HG03575 (cell line): ENCODE measurements at regions not wholly inside any gene's neighbourhood (a gene's known extent, or its start where the extent isn't known, plus 50 kb on each side); places are given as distances from the start of the nearest gene placed in this dataset.

ENCODE experiments used
- ATAC-seq: cut with Tn5 transposase; IDR thresholded peaks from one replicate; pipeline ENCODE4 v1.9.1; 2021; ENCODE audit not compliant: unreplicated experiment, insufficient number of reproducible peaks, low FRiP score; ENCODE audit errors: extremely low read depth

- ATAC-seq = no peak
Observed at GRCh38 chr1:58317694-58318093, 228.8 kb downstream of the OMA1 start.

- ATAC-seq = no peak
Observed at GRCh38 chr1:58317086-58317485, 229.4 kb downstream of the OMA1 start.

GRCh38 chr1:58316141-58316540 lies 230.4 kb downstream of the OMA1 start:
- ATAC-seq = no peak

GRCh38 chr1:58312971-58313563 lies 233.5 kb downstream of the OMA1 start:
- ATAC-seq = no peak

- ATAC-seq = no peak
Observed at GRCh38 chr1:58312461-58312860, 234.1 kb downstream of the OMA1 start.

- ATAC-seq = no peak
Observed at GRCh38 chr1:58310881-58311280, 235.6 kb downstream of the OMA1 start.

- no peak for ATAC-seq
Observed at GRCh38 chr1:58310469-58310868, 236.1 kb downstream of the OMA1 start.

GRCh38 chr1:58308206-58308605 lies 238.3 kb downstream of the OMA1 start:
- no peak for ATAC-seq

- ATAC-seq = no peak
Observed at GRCh38 chr1:58307431-58307830, 239.1 kb downstream of the OMA1 start.

- no peak for ATAC-seq
Observed at GRCh38 chr1:58305622-58306021, 240.9 kb downstream of the OMA1 start.

GRCh38 chr1:58304346-58304975 lies 242.1 kb downstream of the OMA1 start:
- ATAC-seq = no peak

- ATAC-seq = no peak
Observed at GRCh38 chr1:58303841-58304240, 242.7 kb downstream of the OMA1 start.

GRCh38 chr1:58293388-58293787 lies 253.1 kb downstream of the OMA1 start:
- ATAC-seq = no peak

GRCh38 chr1:58290685-58291372 lies 255.7 kb downstream of the OMA1 start:
- ATAC-seq = no peak

GRCh38 chr1:58288624-58289142 lies 257.8 kb downstream of the OMA1 start:
- no peak for ATAC-seq

GRCh38 chr1:58287894-58288623 lies 258.5 kb downstream of the OMA1 start:
- no peak for ATAC-seq

- ATAC-seq = no peak
Observed at GRCh38 chr1:58284225-58284510, 262.4 kb downstream of the OMA1 start.

GRCh38 chr1:58283388-58284224 lies 262.9 kb downstream of the OMA1 start:
- no peak for ATAC-seq
